ENCODE measurements at regions not wholly inside any gene's neighbourhood (a gene's known extent, or its start where the extent isn't known, plus 50 kb on each side); places are given as distances from the start of the nearest gene placed in this dataset.
A peak's percentile ranks its signal among the peaks of the same experiment; 100 is the strongest.

- peak; percentile 59 to 82 (median 62) for TF ChIP-seq CTCF (optimal IDR thresholded peaks at IDR 0.05 in 1 of 3, IDR thresholded peaks at IDR 0.05 in 1 of 3, conservative IDR thresholded peaks at IDR 0.05 in 1 of 3; ENCODE audit: extremely low read depth in 1 of 3, insufficient read depth in 2 of 3, low read length in 3 of 3)
- no peak for TF ChIP-seq EZH2 (IDR thresholded peaks at IDR 0.05; ENCODE audit: low read length)
Observed at GRCh38 chr3:153595186-153595815, 433.3 kb downstream of the RAP2B start.
